ENCODE measurements at regions not wholly inside any gene's neighbourhood (a gene's known extent, or its start where the extent isn't known, plus 50 kb on each side); places are given as distances from the start of the nearest gene placed in this dataset.

GRCh38 chr6:4647414-4648365 lies 128.5 kb upstream of the CDYL start:
- TF ChIP-seq POLR2AphosphoS5 (IDR thresholded peaks at IDR 0.05; ENCODE audit: low read depth, low read length): no peak
- peak; percentile 27; the same call in 1 of the 2 replicates for TF ChIP-seq TAF1 (IDR thresholded peaks at IDR 0.05; ENCODE audit: borderline replicate concordance, insufficient read depth, low read length)
- peak; percentile 52; the same call in 1 of the 2 replicates for TF ChIP-seq SIN3A (IDR thresholded peaks at IDR 0.05; ENCODE audit: borderline replicate concordance, insufficient read depth, low read length)
- TF ChIP-seq, protein P1, sequence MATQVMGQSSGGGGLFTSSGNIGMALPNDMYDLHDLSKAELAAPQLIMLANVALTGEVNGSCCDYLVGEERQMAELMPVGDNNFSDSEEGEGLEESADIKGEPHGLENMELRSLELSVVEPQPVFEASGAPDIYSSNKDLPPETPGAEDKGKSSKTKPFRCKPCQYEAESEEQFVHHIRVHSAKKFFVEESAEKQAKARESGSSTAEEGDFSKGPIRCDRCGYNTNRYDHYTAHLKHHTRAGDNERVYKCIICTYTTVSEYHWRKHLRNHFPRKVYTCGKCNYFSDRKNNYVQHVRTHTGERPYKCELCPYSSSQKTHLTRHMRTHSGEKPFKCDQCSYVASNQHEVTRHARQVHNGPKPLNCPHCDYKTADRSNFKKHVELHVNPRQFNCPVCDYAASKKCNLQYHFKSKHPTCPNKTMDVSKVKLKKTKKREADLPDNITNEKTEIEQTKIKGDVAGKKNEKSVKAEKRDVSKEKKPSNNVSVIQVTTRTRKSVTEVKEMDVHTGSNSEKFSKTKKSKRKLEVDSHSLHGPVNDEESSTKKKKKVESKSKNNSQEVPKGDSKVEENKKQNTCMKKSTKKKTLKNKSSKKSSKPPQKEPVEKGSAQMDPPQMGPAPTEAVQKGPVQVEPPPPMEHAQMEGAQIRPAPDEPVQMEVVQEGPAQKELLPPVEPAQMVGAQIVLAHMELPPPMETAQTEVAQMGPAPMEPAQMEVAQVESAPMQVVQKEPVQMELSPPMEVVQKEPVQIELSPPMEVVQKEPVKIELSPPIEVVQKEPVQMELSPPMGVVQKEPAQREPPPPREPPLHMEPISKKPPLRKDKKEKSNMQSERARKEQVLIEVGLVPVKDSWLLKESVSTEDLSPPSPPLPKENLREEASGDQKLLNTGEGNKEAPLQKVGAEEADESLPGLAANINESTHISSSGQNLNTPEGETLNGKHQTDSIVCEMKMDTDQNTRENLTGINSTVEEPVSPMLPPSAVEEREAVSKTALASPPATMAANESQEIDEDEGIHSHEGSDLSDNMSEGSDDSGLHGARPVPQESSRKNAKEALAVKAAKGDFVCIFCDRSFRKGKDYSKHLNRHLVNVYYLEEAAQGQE (IDR thresholded peaks at IDR 0.05; ENCODE audit: insufficient read depth in 1 of 2, low read depth in 2 of 2, low read length in 2 of 2): peak in 1 of 2 experiments; percentile 37; a peak in 1 of 4 replicates

Measured in PFSK-1 (cell line).